K562 (cell line): ENCODE measurements at regions not wholly inside any gene's neighbourhood (a gene's known extent, or its start where the extent isn't known, plus 50 kb on each side); places are given as distances from the start of the nearest gene placed in this dataset.

Experiments
- CHD2 ChIP-seq: IDR thresholded peaks from 2 replicates; pipeline ENCODE4 v1.6.1; 2011; ENCODE audit warnings: low read depth, low read length
- FOSL1 ChIP-seq: fragments of 200-800 bp; sonication (Bioruptor generic); conservative IDR thresholded peaks from 2 replicates; pipeline ENCODE4 v1.6.1; 2016; ENCODE audit warnings: missing genetic modification characterization, missing compliant biosample characterization
- POU5F1 ChIP-seq: fragments of 150-350 bp; IDR thresholded peaks from 2 replicates; pipeline ENCODE4 v1.6.1; 2014; ENCODE audit warnings: borderline replicate concordance, low read length, low read depth, mild to moderate bottlenecking; ENCODE audit not compliant: partially characterized antibody
- SAP30 ChIP-seq: fragments of 200-600 bp; sonication (generic); IDR thresholded peaks from 2 replicates; pipeline ENCODE4 v1.6.1; 2012; ENCODE audit warnings: borderline replicate concordance, low read depth, mild to moderate bottlenecking, moderate library complexity, low read length, control low read depth, inconsistent platforms; ENCODE audit not compliant: insufficient read depth, poor library complexity, severe bottlenecking
- TARDBP ChIP-seq: fragments of 450-650 bp; IDR thresholded peaks from 2 replicates; pipeline ENCODE4 v1.6.1; 2016
- ZNF584 ChIP-seq: fragments of 200-800 bp; sonication (Bioruptor generic); IDR thresholded peaks from 2 replicates; pipeline ENCODE4 v1.6.1; 2016; ENCODE audit warnings: low read depth, mild to moderate bottlenecking, missing genetic modification characterization, missing compliant biosample characterization
- TF ChIP-seq, protein P1 (sequence below), 2 experiments: fragments of 150-350 bp in 1 of 2; IDR thresholded peaks; 2 replicates each; pipeline ENCODE4 v1.6.1; 2012 to 2016; ENCODE audit warnings: low read depth in 2 of 2, low read length in 2 of 2, mild to moderate bottlenecking in 1 of 2, moderate library complexity in 1 of 2
- TF ChIP-seq, protein P2 (sequence below): fragments of 250-450 bp; sonication (Bioruptor Pico); IDR thresholded peaks from 2 replicates; pipeline ENCODE4 v1.5.0; 2020; ENCODE audit warnings: mild to moderate bottlenecking, borderline replicate concordance

DNA sequence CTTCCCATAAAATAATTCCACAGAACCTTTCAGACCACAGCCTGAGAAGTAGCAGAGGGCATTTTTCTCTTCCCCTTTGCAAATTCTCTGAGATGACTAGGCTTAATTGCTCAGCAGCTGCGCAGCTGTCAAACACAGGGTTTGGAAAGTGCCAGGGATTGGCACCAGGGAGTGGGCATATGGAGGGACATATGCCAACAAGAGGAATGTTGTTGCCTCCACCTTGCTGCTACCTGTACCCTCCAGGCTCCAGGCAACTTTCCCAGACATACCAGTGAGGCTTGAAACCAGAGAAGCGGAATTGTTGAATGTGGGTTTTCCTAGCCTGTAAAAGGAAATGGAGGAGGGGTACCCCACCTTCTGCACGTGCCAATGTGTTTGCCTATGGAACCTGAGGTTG is 256.2 kb upstream of the GPR101 start (continued):
- TF ChIP-seq, protein P1, sequence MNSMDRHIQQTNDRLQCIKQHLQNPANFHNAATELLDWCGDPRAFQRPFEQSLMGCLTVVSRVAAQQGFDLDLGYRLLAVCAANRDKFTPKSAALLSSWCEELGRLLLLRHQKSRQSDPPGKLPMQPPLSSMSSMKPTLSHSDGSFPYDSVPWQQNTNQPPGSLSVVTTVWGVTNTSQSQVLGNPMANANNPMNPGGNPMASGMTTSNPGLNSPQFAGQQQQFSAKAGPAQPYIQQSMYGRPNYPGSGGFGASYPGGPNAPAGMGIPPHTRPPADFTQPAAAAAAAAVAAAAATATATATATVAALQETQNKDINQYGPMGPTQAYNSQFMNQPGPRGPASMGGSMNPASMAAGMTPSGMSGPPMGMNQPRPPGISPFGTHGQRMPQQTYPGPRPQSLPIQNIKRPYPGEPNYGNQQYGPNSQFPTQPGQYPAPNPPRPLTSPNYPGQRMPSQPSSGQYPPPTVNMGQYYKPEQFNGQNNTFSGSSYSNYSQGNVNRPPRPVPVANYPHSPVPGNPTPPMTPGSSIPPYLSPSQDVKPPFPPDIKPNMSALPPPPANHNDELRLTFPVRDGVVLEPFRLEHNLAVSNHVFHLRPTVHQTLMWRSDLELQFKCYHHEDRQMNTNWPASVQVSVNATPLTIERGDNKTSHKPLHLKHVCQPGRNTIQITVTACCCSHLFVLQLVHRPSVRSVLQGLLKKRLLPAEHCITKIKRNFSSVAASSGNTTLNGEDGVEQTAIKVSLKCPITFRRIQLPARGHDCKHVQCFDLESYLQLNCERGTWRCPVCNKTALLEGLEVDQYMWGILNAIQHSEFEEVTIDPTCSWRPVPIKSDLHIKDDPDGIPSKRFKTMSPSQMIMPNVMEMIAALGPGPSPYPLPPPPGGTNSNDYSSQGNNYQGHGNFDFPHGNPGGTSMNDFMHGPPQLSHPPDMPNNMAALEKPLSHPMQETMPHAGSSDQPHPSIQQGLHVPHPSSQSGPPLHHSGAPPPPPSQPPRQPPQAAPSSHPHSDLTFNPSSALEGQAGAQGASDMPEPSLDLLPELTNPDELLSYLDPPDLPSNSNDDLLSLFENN (IDR thresholded peaks at IDR 0.05; ENCODE audit: low read depth in 2 of 2, low read length in 2 of 2): no peak
- no peak for TF ChIP-seq POU5F1
- TF ChIP-seq FOSL1 (tag): no peak
- TF ChIP-seq, protein P2, sequence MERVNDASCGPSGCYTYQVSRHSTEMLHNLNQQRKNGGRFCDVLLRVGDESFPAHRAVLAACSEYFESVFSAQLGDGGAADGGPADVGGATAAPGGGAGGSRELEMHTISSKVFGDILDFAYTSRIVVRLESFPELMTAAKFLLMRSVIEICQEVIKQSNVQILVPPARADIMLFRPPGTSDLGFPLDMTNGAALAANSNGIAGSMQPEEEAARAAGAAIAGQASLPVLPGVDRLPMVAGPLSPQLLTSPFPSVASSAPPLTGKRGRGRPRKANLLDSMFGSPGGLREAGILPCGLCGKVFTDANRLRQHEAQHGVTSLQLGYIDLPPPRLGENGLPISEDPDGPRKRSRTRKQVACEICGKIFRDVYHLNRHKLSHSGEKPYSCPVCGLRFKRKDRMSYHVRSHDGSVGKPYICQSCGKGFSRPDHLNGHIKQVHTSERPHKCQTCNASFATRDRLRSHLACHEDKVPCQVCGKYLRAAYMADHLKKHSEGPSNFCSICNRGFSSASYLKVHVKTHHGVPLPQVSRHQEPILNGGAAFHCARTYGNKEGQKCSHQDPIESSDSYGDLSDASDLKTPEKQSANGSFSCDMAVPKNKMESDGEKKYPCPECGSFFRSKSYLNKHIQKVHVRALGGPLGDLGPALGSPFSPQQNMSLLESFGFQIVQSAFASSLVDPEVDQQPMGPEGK (CRISPR knock-in tag): no peak
- no peak for TF ChIP-seq SAP30
- TF ChIP-seq ZNF584 (CRISPR knock-in tag): no peak
- TF ChIP-seq CHD2: no peak
- no peak for TF ChIP-seq TARDBP
